ENCODE measurements at regions not wholly inside any gene's neighbourhood (a gene's known extent, or its start where the extent isn't known, plus 50 kb on each side); places are given as distances from the start of the nearest gene placed in this dataset.
A peak's percentile ranks its signal among the peaks of the same experiment; 100 is the strongest.

GRCh38 chr12:38586789-38587188, 270.2 kb downstream of the ALG10B start:
- peak; percentile 0 for DNase-seq

GRCh38 chr12:38587594-38587993, 271.0 kb downstream of the ALG10B start:
- DNase-seq, result no peak

GRCh38 chr12:38588624-38589305, 272.2 kb downstream of the ALG10B start:
- DNase-seq, result no peak

GRCh38 chr12:38589306-38589632, 272.7 kb downstream of the ALG10B start:
- DNase-seq, result no peak

GRCh38 chr12:38601949-38602348, 285.4 kb downstream of the ALG10B start:
- DNase-seq, result no peak
